ENCODE measurements at regions not wholly inside any gene's neighbourhood (a gene's known extent, or its start where the extent isn't known, plus 50 kb on each side); places are given as distances from the start of the nearest gene placed in this dataset.

DNA sequence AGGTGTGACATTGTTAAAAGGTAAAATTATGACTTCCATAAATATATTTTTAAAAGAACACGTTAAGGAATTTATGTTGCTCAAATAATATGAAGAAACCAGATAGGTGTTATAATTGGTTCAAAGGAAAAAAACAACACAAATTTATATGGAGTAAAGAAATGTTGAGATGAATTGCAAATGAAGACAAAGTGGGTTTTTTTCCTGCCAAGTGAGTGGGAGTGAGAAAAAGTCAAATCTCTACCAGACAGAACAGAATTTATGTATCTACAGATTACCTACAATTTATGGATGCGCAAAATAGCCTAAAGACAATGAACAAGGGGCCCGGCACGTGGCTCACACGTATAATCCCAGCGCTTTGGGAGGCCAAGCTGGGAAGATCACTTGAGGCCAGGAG is 159.7 kb upstream of the SLC1A4 start:
- DNase-seq (ENCODE audit: low spot score) = no peak

GRCh38 chr2:64831134-64831976 is 157.8 kb upstream of the SLC1A4 start:
- DNase-seq (ENCODE audit: low spot score) = peak; percentile 88

- DNase-seq (ENCODE audit: low spot score) = no peak
Measured at GRCh38 chr2:64831977-64832328, 157.2 kb upstream of the SLC1A4 start.

- DNase-seq (ENCODE audit: low spot score) = no peak
Measured at GRCh38 chr2:64832936-64833335, 156.3 kb upstream of the SLC1A4 start.

DNA sequence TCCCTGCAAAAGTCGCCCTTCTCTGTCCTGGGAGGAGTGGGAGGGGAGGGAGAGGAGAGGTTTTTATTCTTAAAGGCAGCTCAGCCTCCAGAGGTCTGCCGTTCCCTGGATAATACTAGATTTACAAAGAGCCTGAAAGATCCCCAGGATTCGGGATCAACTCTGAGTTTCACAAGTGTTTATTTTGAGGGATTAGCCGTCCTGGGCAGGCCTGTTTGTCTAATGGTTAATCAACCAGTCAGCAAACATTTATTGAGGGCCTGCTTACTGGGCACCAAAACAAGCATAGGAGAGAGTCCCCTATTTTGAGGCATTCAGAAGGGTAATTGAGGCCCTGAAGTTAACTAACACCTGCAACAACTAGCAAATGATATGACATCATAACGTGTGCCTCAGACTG is 152.6 kb upstream of the SLC1A4 start:
- DNase-seq (ENCODE audit: low spot score) = no peak

DNA sequence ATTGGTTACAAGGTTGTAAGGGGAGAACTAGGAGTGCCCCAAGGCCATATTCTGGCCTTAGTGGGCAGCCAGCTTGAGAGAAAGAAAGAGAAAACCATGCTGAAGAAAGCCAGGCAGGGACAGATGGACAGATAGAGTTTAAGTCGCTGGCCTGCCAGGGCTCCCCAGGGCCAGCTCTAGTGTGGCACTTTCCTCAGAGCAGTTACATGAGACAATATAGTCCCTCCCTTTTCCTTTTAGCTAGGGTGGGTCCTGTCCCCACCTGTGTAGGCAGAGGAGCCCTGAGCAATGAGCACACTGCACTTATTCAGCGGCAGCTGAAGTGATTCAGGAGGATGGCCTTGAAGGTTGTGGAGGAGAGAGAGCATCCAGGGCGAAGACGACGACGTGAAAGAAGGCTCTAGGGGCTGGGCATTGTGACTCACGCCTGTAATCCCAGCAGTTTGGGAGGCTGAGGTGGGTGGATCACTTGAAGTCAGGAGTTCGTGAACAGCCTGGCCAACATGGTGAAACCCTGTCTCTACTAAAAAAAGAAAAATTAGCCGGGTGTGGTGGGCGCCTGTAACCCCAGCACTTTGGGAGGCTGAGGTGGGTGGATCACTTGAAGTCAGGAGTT is 152.0 kb upstream of the SLC1A4 start:
- no peak for DNase-seq (ENCODE audit: low spot score)

GRCh38 chr2:64837925-64838641 is 151.1 kb upstream of the SLC1A4 start:
- DNase-seq (ENCODE audit: low spot score) = no peak

GRCh38 chr2:64838817-64839216 is 150.4 kb upstream of the SLC1A4 start:
- no peak for DNase-seq (ENCODE audit: low spot score)

DNA sequence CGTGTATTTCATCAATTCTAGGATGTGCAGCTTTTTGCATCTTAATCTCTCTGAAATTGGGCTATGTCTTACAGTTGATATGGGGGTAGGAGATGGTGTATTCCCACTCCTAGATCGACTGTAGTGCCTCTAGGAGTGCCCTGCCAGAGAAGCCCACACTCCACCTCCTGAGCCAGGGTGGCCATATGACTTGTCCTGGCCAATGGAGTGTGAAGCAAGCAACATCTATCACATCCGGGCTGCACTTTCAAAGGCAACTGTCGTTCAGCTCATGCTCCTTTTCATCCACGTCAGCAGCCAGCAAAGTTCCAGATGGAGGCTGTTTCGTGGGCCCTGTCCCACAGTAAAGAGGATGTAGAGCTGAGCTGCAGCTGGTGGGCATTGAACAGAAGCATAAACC is 149.4 kb upstream of the SLC1A4 start:
- DNase-seq (ENCODE audit: low spot score) = no peak

DNA sequence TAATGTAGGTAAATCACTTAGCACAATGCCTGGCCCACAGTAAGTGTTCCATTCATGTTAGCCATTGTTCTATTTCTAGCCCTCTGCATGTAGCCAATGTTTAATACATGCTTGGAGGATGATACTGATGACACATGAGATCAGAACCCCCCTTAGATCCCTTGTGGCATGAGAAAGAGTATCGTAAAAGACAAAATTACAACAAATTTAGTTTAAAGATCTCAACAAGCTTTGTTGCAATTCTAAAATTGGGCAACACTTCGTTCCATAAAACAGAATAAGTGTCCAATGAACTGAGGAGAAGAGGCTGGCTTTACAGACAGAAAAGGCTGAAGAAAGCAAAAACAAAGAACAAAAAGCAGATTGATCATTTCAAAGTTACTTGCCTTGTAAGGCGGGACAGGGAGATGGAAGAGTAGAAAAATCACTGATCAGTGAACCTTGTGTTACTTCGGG is 148.7 kb upstream of the SLC1A4 start:
- DNase-seq (ENCODE audit: low spot score) = no peak

DNA sequence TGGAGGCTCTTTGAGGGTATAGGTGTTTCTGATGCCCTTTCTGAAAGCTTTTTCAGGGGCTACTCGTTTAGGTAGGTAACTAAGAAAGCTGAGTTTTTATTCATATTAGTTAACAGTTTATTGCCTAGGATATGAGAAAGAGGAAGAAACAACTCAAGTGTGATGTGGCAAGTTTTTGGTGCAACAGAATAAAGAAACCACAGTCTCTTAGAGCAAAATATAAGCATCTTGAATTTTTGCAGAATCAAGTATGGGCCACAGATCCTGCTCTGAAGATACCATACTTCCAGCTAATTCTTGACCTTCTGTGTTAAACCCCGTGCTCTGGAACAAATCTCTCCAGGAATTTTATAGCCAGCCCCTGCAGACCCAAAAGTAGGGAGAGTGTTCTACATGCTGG is 147.7 kb upstream of the SLC1A4 start:
- DNase-seq (ENCODE audit: low spot score) = no peak

DNA sequence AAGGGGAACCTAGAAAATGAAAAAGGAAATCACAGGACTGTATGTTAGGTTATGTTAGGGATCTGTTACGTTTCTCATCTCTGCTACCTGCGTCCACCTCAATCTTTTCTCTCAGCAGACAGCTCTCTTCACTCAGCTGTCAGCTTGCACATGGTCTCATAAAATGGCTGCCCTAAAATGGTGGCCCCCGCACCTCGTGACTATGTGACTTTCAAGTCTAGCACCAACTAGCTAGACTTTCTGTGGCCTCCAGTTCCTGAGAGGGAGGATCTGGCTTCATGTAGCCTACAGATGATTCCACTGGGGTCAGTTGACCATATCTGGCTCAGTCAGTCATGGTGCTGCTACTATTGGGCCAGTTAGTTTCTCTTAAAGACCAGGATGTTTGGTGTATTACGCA is 147.2 kb upstream of the SLC1A4 start:
- no peak for DNase-seq (ENCODE audit: low spot score)

GRCh38 chr2:64844087-64844486 is 145.1 kb upstream of the SLC1A4 start:
- DNase-seq (ENCODE audit: low spot score) = no peak

DNA sequence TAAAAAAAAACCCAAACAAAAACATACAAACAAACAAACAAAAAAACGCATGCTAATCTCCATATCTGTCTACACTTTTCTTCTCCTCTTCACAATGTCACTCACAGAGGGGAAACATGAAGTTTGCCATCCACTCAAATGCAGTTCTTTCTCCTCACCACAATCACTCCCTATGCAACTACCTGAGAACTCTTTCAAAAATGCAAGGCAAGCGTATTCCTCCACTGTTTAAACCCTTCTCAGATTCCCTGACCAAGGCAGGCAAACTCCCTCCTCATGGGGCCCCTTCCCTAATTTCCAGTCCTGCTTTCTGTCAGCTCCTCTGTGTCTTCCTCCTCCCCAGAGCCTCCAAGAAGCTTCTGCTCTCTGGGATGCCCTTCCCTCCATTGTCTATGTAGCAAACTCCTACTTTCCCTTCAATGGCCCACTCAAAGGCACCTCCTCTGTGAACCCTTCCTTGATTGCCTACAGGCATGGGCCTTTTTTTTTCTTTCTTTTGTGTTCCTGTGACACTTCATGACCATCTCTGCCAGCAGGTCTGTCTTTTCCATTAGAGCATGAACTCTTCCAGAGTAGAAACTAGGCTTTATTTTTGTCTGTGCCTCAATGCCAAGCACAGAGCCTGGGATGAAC is 143.8 kb upstream of the SLC1A4 start:
- no peak for DNase-seq (ENCODE audit: low spot score)

DNA sequence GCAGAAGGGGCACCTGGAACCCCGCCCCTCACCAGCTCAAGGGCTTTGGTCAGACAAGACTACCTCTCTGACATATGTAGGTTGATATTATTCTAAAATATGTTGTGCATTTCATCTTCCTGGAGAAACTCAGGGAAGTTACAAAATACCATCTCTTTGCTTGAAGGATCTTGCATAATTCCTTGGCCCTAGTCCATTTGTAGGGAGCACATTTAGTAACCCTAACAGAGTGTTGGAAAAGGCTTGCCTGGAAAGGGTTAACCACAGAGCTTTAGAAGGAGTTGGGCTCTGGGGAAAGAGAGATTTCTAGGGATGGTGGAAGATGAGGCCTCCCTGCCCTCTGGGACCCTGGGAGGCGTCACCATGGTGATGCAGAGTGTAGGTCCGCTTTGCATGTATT is 143.0 kb upstream of the SLC1A4 start:
- DNase-seq (ENCODE audit: low spot score) = no peak

DNA sequence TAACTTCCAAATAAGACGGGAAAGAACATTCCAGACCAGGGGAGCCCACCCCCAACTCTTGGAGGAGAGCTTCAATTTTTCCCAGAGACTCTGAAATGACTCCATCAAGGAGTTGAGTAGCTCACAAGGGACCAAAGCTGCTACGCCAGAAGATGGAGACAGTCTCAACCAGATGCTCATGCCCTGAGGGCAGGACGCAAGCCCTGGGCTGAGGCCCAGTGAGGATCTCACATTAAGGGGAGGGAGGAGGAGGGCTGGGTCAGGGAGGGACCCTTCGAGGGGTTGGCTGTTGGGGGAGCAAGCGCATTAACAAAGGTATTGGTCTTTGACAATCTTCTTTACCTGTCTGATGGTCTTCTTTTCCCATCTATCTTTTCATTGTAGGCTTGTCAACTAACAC is 141.3 kb upstream of the SLC1A4 start:
- DNase-seq (ENCODE audit: low spot score) = no peak

DNA sequence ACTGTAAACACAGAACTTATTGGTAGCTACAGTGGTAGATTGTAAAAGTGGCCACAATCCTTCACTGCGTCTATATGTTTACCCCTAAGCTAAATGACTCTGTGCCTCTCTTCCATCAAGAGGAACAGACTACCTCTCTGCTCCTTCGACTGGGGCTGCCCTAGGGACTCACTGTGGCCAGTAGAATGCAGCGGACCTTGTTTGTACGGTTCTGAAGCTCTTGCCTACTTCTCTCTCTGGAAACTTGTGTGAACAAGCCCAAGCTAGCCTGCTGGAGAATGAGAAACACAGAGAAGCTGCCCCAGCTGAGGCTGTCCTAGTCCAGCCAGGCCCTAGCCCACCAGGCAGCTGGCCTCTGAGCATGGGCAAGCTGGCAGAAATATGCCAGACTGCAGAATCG is 140.8 kb upstream of the SLC1A4 start:
- DNase-seq (ENCODE audit: low spot score) = no peak

GRCh38 chr2:64848945-64849344 is 140.3 kb upstream of the SLC1A4 start:
- no peak for DNase-seq (ENCODE audit: low spot score)

DNA sequence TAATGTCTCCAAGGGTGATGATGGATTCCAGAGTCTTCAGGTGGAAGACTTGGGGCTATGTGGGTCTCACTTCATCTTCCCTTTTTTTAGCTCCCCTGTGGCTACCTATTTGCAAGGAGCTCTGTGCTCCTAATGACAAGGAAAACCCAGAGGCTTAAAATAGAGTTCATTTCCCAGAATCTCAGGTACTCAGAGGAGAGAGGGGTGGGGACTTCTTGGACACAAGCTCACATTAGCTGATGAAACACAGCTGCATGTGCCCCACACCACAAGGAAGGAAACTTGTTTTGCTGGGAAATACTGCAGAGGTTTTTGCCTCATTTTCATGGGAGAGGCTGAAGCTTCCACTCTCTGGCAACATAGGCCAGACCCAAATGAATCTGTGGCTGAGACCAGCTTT is 138.6 kb upstream of the SLC1A4 start:
- no peak for DNase-seq (ENCODE audit: low spot score)

GRCh38 chr2:64852771-64853241 is 136.4 kb upstream of the SLC1A4 start:
- DNase-seq (ENCODE audit: low spot score) = no peak

DNA sequence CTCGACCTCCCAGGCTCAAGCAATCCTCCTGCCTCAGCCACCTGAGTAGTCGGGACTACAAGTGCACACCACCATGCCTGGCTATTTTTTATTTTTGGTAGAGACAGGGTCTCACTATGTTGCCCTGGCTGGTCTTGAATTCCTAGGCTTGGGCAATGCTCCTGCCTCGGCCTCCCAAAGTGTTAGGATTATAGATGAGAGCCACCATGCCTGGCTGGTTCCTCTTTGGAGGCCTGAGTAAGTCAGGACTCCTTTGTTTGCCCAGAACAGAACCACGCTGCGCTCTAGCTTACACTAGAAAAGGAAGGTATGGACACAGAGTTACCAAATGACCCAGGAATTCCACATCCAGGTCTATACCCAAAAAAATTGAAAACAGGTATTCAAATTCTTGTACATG is 135.9 kb upstream of the SLC1A4 start:
- no peak for DNase-seq (ENCODE audit: low spot score)

DNA sequence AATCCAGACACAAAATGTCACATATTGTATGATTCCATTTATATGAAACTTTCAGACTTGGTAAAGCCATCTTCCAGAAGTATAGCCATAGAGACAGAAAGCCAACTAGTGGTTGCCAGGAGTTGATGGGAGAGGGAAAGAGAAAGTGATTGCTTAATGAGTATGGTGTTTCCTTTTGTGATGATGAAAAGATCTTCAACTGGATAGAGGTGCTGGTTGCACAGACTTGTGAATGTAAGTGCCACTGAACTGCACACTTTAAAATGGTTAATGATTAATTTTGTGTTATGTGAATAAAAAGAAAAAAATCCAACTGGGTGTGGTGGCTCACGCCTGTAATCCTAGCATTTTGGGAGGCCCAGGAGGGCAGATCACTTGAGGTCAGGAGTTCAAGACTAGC is 135.3 kb upstream of the SLC1A4 start:
- DNase-seq (ENCODE audit: low spot score) = no peak

All from mucosa of gallbladder (tissue), 1 donor.